ENCODE measurements at regions not wholly inside any gene's neighbourhood (a gene's known extent, or its start where the extent isn't known, plus 50 kb on each side); places are given as distances from the start of the nearest gene placed in this dataset.

DNA sequence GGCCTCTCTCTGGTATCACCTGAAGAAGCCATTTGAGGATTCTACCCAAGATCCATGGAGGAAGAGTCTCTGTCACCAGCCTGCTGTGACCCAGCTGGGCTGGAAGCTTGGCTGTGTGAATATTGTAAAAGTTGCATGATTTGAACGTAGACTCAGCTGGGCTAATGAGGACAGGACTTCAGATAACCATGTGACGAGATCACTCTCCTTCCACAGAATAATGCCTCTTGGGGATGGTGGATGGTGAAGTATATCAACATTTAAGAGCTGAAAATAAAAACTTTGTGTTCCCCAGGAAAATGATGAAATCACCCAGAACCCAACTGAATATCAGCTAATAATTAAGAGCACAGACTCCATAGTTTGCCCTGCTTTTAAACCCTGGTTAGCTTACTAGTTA lies 427.9 kb downstream of the CD83 start:
- no peak for TF ChIP-seq POLR2A (IDR thresholded peaks at IDR 0.05)
- TF ChIP-seq, protein P1, sequence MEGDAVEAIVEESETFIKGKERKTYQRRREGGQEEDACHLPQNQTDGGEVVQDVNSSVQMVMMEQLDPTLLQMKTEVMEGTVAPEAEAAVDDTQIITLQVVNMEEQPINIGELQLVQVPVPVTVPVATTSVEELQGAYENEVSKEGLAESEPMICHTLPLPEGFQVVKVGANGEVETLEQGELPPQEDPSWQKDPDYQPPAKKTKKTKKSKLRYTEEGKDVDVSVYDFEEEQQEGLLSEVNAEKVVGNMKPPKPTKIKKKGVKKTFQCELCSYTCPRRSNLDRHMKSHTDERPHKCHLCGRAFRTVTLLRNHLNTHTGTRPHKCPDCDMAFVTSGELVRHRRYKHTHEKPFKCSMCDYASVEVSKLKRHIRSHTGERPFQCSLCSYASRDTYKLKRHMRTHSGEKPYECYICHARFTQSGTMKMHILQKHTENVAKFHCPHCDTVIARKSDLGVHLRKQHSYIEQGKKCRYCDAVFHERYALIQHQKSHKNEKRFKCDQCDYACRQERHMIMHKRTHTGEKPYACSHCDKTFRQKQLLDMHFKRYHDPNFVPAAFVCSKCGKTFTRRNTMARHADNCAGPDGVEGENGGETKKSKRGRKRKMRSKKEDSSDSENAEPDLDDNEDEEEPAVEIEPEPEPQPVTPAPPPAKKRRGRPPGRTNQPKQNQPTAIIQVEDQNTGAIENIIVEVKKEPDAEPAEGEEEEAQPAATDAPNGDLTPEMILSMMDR (IDR thresholded peaks at IDR 0.05 in 4 of 5, conservative IDR thresholded peaks at IDR 0.05 in 1 of 5): no peak
- H3K4me3 ChIP-seq: no peak overlapping the region
- no peaks in the 10 kb centered on the region for H3K27me3 ChIP-seq
- H3K4me1 ChIP-seq: peaks cover 24 to 35% of the 10 kb centered on the region in 2 donors
- ATAC-seq (peak; percentile 13 to 45), DNase-seq (no peak)
- H3K9me3 ChIP-seq: no peaks in the 10 kb centered on the region
- intact Hi-C loops (cut with DNase I; ENCODE audit: low total_unique reads) (loop anchor here (10.0 kb wide), 1 partner anchor 699 kb away; the partner anchor contains the start of gene JARID2), in situ Hi-C loops (cut with MboI; ENCODE audit: low sequenced_read_pairs in 4 of 4) (no loop called here)
- H3K36me3 ChIP-seq: no peaks in the 10 kb centered on the region
- peak overlapping the region in 3 of 4 donors; percentile 14 to 57 (median 28) for H3K27ac ChIP-seq

DNA sequence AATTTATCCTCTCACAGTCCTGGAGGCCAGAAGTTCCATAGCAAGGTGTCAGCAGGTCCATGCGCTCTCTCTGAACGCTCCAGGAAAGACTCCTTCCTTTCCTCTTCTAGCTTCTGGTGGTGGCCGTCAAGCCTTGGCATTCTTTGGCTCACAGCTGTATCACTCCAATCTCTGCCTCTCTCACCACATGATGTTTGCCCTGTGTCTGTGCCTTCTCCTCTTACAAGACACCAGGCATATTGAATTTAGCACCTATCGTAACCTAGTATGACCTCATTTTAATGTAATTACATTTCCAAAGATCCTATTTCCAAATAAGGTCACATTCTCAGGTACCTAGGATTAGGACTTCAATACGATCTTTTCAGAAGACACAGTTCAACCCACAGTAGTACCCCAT lies 428.5 kb downstream of the CD83 start:
- DNase-seq: peak; percentile 57 to 58
- peak overlapping the region; percentile 1 to 57 (median 21) for H3K27ac ChIP-seq
- TF ChIP-seq POLR2A (IDR thresholded peaks at IDR 0.05): no peak
- TF ChIP-seq, protein P1 (IDR thresholded peaks at IDR 0.05 in 4 of 5, conservative IDR thresholded peaks at IDR 0.05 in 1 of 5): no peak
- intact Hi-C loops (cut with DNase I; ENCODE audit: low total_unique reads) (loop anchor here (10.0 kb wide), 1 partner anchor 699 kb away; the partner anchor contains the start of gene JARID2), in situ Hi-C loops (cut with MboI; ENCODE audit: low sequenced_read_pairs in 4 of 4) (no loop called here)
- peaks cover 22 to 33% of the 10 kb centered on the region in 2 donors for H3K4me1 ChIP-seq
- no peaks in the 10 kb centered on the region for H3K9me3 ChIP-seq
- H3K4me3 ChIP-seq: no peak overlapping the region
- H3K27me3 ChIP-seq: no peaks in the 10 kb centered on the region
- ATAC-seq: peak; percentile 48 to 69
- no peaks in the 10 kb centered on the region for H3K36me3 ChIP-seq

DNA sequence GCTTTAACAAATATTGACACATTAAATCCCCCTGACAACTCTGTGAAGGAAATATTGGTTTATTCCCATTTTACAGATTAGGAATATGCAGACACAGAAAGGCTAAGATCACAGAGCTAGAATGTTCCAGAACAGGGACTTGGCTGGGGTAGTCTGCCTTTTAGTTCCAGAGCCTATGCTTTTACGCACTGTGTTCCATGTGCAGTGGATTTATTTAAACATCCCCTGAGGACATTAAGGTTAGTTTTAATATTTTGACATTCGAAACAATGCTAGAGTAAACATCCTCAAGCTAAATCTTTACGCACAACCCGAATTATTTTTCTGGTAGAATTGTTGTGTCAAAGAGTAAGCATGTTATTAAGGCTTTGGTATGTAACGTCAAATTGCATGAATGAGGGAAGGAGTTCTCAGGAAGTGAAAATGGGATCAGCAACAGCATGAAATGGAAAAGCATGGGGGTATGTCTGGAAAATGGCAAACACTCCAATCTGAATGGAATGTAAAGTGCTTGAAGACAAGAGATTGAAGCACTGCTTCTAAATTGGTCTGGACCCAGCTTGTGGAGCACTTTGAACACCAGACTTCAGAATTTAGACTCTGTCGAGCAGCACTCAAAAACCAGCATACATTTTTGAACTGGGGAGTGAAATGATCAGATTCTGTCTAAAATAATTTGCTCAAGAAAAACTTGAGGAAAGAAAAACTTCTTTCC lies 429.9 kb downstream of the CD83 start:
- TF ChIP-seq, protein P1 (IDR thresholded peaks at IDR 0.05 in 4 of 5, conservative IDR thresholded peaks at IDR 0.05 in 1 of 5): no peak
- no peak for TF ChIP-seq POLR2A (IDR thresholded peaks at IDR 0.05)
- Histone ChIP-seq H3K27ac (no peak overlapping the region), H3K9me3 (no peaks in the 10 kb centered on the region), H3K4me3 (no peak overlapping the region), H3K36me3 (no peaks in the 10 kb centered on the region), H3K4me1 (peaks cover 21 to 36% of the 10 kb centered on the region in 2 donors), H3K27me3 (no peaks in the 10 kb centered on the region)
- in situ Hi-C loops (cut with MboI; ENCODE audit: low sequenced_read_pairs in 4 of 4): no loop called here
- intact Hi-C loops (cut with DNase I; ENCODE audit: low total_unique reads): loop anchor here (10.0 kb wide), 1 partner anchor 697 kb away; the partner anchor contains the start of gene JARID2
- ATAC-seq: no peak
- DNase-seq: no peak

DNA sequence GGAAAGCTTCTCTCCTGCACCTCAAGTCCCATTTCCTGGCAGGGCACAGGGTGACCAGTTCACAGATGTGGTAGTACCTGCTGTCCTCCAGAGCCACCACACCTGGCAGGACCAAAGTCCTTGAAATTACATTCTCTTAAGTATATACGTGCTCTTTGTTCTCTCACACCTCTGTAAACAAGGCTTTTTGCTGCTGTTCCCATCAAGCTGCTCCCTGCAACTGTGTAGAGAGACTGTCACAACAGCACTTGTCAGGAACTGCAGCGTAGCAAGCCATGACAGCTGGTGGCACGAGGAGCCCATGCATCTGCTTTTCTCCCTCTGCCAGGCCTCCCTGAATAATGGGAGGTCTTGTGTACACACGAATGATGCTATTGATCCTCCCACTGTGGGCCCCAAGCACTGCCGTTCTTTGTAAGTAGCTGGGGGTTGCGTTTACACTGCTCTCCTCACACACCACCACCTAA lies 431.8 kb downstream of the CD83 start:
- ATAC-seq (no peak), DNase-seq (no peak)
- Histone ChIP-seq H3K4me3 (no peak overlapping the region), H3K27ac (no peak overlapping the region), H3K27me3 (no peaks in the 10 kb centered on the region), H3K36me3 (no peaks in the 10 kb centered on the region), H3K4me1 (peaks cover 20 to 33% of the 10 kb centered on the region in 2 donors), H3K9me3 (no peaks in the 10 kb centered on the region)
- intact Hi-C loops (cut with DNase I; ENCODE audit: low total_unique reads) (loop anchor here (10.0 kb wide), 1 partner anchor 695 kb away; the partner anchor contains the start of gene JARID2), in situ Hi-C loops (cut with MboI; ENCODE audit: low sequenced_read_pairs in 4 of 4) (no loop called here)
- no peak for TF ChIP-seq POLR2A (IDR thresholded peaks at IDR 0.05)
- TF ChIP-seq, protein P1 (IDR thresholded peaks at IDR 0.05 in 4 of 5, conservative IDR thresholded peaks at IDR 0.05 in 1 of 5): no peak
